OCI-LY1 (cell line): ENCODE measurements at regions not wholly inside any gene's neighbourhood (a gene's known extent, or its start where the extent isn't known, plus 50 kb on each side); places are given as distances from the start of the nearest gene placed in this dataset.
A peak's percentile ranks its signal among the peaks of the same experiment; 100 is the strongest.

ENCODE experiments used
- H2AFZ ChIP-seq: fragments of 200-600 bp; sonication (generic), shearing (Covaris generic); 2 replicates; pipeline ENCODE4 v1.6.0; 2014; ENCODE audit warnings: antibody characterized with exemption, mild to moderate bottlenecking, low read length
- H3F3A ChIP-seq: fragments of 200-600 bp; sonication (generic), shearing (Covaris generic); 2 replicates; pipeline ENCODE4 v1.6.0; 2014; ENCODE audit warnings: mild to moderate bottlenecking, antibody characterized with exemption, low read length, moderate library complexity; ENCODE audit not compliant: insufficient read depth
- H3K27ac ChIP-seq: fragments of 200-600 bp; sonication (generic); 2 replicates; pipeline ENCODE4 v1.5.1; 2014; ENCODE audit warnings: low read length, mixed run types, mild to moderate bottlenecking, low read depth; ENCODE audit not compliant: poor library complexity, severe bottlenecking
- H3K27me3 ChIP-seq: fragments of 200-600 bp; sonication (generic); 2 replicates; pipeline ENCODE4 v1.6.0; 2014; ENCODE audit warnings: antibody characterized with exemption, mild to moderate bottlenecking, low read length, moderate library complexity; ENCODE audit not compliant: insufficient read depth
- H3K36me3 ChIP-seq: fragments of 200-600 bp; sonication (generic); 2 replicates; pipeline ENCODE4 v1.6.1; 2014; ENCODE audit warnings: mild to moderate bottlenecking, antibody characterized with exemption, low read length, moderate library complexity, mixed read lengths; ENCODE audit not compliant: insufficient read depth
- H3K4me1 ChIP-seq: fragments of 200-600 bp; sonication (generic); 2 replicates; pipeline ENCODE4 v1.5.1; 2014; ENCODE audit warnings: mild to moderate bottlenecking, low read length, moderate library complexity; ENCODE audit not compliant: insufficient read depth, severe bottlenecking
- H3K4me2 ChIP-seq: fragments of 200-600 bp; sonication (generic), shearing (Covaris generic); 2 replicates; pipeline ENCODE4 v1.6.1; 2014; ENCODE audit warnings: low read length
- H3K4me3 ChIP-seq: fragments of 200-600 bp; sonication (generic); 2 replicates; pipeline ENCODE4 v1.5.1; 2014; ENCODE audit warnings: low read length, low read depth, mild to moderate bottlenecking, mixed read lengths; ENCODE audit not compliant: poor library complexity, severe bottlenecking
- H3K79me2 ChIP-seq: fragments of 200-600 bp; shearing (Covaris generic); 2 replicates; pipeline ENCODE4 v1.6.1; 2016; ENCODE audit warnings: mixed run types, low read length, mixed read lengths; ENCODE audit not compliant: insufficient read depth
- H3K9ac ChIP-seq: fragments of 200-600 bp; sonication (generic), shearing (Covaris generic); 2 replicates; pipeline ENCODE4 v1.6.1; 2014; ENCODE audit warnings: mild to moderate bottlenecking, low read length, mixed read lengths
- H3K9me2 ChIP-seq: fragments of 200-600 bp; sonication (generic), shearing (Covaris generic); 2 replicates; pipeline ENCODE4 v1.6.1; 2014; ENCODE audit warnings: low read depth, mild to moderate bottlenecking, low read length, mixed read lengths
- H3K9me3 ChIP-seq: fragments of 200-600 bp; shearing (Covaris generic); 2 replicates; pipeline ENCODE4 v1.6.1; 2014; ENCODE audit warnings: low read length, mixed read lengths
- H4K20me1 ChIP-seq: fragments of 200-600 bp; sonication (generic), shearing (Covaris generic); 2 replicates; pipeline ENCODE4 v1.6.0; 2016; ENCODE audit warnings: mild to moderate bottlenecking, low read length; ENCODE audit not compliant: insufficient read depth
- EZH2 ChIP-seq: fragments of 200-600 bp; sonication (generic), shearing (Covaris generic); IDR thresholded peaks from 2 replicates; pipeline ENCODE4 v1.8.0; 2017; ENCODE audit warnings: borderline replicate concordance, mixed run types, mild to moderate bottlenecking, antibody characterized with exemption, low read length, moderate library complexity, mixed read lengths
- TF ChIP-seq, protein P1 (sequence below): fragments of 200-600 bp; sonication (generic), shearing (Covaris generic); IDR thresholded peaks from 2 replicates; pipeline ENCODE4 v1.5.1; 2017; ENCODE audit warnings: mild to moderate bottlenecking, antibody characterized with exemption, low read length, moderate library complexity, mixed read lengths

DNA sequence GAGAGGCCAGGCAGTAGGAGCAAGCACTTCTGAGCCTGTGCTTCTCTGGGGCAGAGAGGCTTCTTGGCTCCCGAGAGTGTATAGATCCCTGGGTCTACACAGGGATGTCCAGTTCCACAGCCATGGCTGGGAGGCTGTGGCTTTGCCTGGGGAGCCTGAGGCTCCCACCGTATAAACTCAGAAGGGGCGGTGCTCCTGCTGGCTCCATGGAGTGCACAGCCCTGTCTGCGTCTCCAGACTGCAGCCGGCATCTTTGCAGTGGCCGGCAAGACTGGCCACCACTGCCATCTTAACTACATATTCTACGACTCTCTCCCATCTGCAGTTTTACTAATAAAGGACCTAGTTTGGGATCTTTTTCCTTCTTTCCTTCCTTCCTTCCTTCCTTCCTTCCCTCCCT lies 1253.8 kb downstream of the C4orf33 start:
- TF ChIP-seq, protein P1, sequence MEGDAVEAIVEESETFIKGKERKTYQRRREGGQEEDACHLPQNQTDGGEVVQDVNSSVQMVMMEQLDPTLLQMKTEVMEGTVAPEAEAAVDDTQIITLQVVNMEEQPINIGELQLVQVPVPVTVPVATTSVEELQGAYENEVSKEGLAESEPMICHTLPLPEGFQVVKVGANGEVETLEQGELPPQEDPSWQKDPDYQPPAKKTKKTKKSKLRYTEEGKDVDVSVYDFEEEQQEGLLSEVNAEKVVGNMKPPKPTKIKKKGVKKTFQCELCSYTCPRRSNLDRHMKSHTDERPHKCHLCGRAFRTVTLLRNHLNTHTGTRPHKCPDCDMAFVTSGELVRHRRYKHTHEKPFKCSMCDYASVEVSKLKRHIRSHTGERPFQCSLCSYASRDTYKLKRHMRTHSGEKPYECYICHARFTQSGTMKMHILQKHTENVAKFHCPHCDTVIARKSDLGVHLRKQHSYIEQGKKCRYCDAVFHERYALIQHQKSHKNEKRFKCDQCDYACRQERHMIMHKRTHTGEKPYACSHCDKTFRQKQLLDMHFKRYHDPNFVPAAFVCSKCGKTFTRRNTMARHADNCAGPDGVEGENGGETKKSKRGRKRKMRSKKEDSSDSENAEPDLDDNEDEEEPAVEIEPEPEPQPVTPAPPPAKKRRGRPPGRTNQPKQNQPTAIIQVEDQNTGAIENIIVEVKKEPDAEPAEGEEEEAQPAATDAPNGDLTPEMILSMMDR: no peak
- TF ChIP-seq EZH2: no peak
- no peaks in the 10 kb centered on the region for H4K20me1 ChIP-seq
- H3K27me3 ChIP-seq: no peaks in the 10 kb centered on the region
- no peaks in the 10 kb centered on the region for H3K36me3 ChIP-seq
- no peaks in the 10 kb centered on the region for H3K9me2 ChIP-seq
- no peak overlapping the region for H2AFZ ChIP-seq
- no peaks in the 10 kb centered on the region for H3K79me2 ChIP-seq
- H3K27ac ChIP-seq: no peak overlapping the region
- no peaks in the 10 kb centered on the region; the same call in 1 of the 2 replicates for H3F3A ChIP-seq
- H3K4me2 ChIP-seq: no peak overlapping the region
- H3K4me3 ChIP-seq: no peak overlapping the region
- H3K9ac ChIP-seq: no peak overlapping the region
- H3K4me1 ChIP-seq: peaks cover 7% of the 10 kb centered on the region
- no peaks in the 10 kb centered on the region for H3K9me3 ChIP-seq

DNA sequence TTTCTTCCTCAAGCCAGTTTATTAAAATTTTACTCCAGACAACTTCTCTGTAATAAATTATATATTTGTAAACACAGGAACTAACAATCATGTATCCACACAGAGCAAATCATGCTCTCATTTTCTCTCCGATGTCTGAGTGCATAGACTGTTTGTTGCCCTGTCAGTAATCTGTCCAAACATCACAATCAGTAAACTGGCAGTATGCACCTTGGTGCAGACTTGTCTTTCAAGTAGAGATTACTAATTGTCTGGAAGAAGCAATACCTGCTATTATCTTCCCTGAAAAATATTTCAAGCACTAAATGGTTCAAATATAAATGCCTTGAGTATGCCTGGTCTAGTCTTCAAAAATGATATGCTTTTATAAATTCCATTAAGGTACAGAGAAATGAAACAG lies 1260.9 kb downstream of the C4orf33 start:
- no peaks in the 10 kb centered on the region for H3K9me3 ChIP-seq
- peak overlapping the region; percentile 38 for H3K27ac ChIP-seq
- H2AFZ ChIP-seq: peak overlapping the region; percentile 92
- H3K79me2 ChIP-seq: no peaks in the 10 kb centered on the region
- H4K20me1 ChIP-seq: no peaks in the 10 kb centered on the region
- no peaks in the 10 kb centered on the region for H3K27me3 ChIP-seq
- no peak overlapping the region for H3K4me3 ChIP-seq
- TF ChIP-seq, protein P1: no peak
- TF ChIP-seq EZH2: no peak
- H3K9ac ChIP-seq: no peak overlapping the region
- no peaks in the 10 kb centered on the region for H3K9me2 ChIP-seq
- no peaks in the 10 kb centered on the region; the same call in 1 of the 2 replicates for H3F3A ChIP-seq
- H3K4me2 ChIP-seq: no peak overlapping the region
- H3K4me1 ChIP-seq: peaks cover 44% of the 10 kb centered on the region
- H3K36me3 ChIP-seq: no peaks in the 10 kb centered on the region

DNA sequence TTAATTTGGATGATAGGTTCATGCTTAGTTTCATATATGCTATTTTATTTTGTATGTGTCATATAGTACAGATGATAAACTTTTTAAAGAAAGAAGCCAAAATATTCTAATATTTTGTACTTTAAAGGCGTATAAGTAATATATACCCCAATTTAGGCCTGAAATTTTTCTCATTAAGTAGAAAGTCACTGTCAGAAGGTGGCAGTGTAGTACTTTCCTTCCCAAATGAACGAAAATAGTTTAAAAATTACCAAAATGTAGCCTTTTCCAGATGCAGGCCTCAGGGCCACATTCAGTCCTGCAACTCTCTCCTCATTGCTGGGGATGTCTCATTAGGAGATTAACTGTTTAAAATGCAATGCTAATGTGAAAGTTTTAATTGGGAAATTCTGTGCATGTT lies 1263.6 kb downstream of the C4orf33 start:
- Histone ChIP-seq H3K36me3 (no peaks in the 10 kb centered on the region), H3K4me2 (no peak overlapping the region), H4K20me1 (no peaks in the 10 kb centered on the region), H3F3A (no peaks in the 10 kb centered on the region; the same call in 1 of the 2 replicates), H3K9ac (no peak overlapping the region; the same call in none of the 2 replicates), H3K27ac (peak overlapping the region; percentile 23), H3K9me2 (no peaks in the 10 kb centered on the region), H3K27me3 (no peaks in the 10 kb centered on the region), H3K4me1 (peaks cover 53% of the 10 kb centered on the region), H2AFZ (peak overlapping the region; percentile 93), H3K4me3 (no peak overlapping the region), H3K9me3 (no peaks in the 10 kb centered on the region), H3K79me2 (no peaks in the 10 kb centered on the region)
- TF ChIP-seq EZH2: no peak
- TF ChIP-seq, protein P1: peak; percentile 71
